Cardiac muscle cell (in vitro differentiated cells and primary cell): ENCODE measurements at regions not wholly inside any gene's neighbourhood (a gene's known extent, or its start where the extent isn't known, plus 50 kb on each side); places are given as distances from the start of the nearest gene placed in this dataset.

ENCODE experiments used
- DNase-seq, 2 donors: peaks; one replicate each; pipeline versions ENCODE4 v3.0.0 to v3.0.0-alpha.2; 2010 to 2017; ENCODE audit warnings: low read depth in 1 of 2, low spot score in 1 of 2
- H3K27ac ChIP-seq: fragments of 200-600 bp; sonication (generic); 2 replicates; pipeline ENCODE4 v1.5.1; 2016
- H3K27me3 ChIP-seq: fragments of 200-600 bp; sonication (generic); 2 replicates; pipeline ENCODE4 v1.6.0; 2016; ENCODE audit warnings: control low read depth
- H3K36me3 ChIP-seq: fragments of 200-600 bp; sonication (generic); 2 replicates; pipeline ENCODE4 v1.5.1; 2016; ENCODE audit warnings: control low read depth
- H3K4me1 ChIP-seq: fragments of 200-600 bp; sonication (generic); 2 replicates; pipeline ENCODE4 v1.8.1; 2017; ENCODE audit warnings: low read depth, mild to moderate bottlenecking, mixed run types
- H3K4me3 ChIP-seq: fragments of 200-600 bp; sonication (generic); 2 replicates; pipeline ENCODE4 v1.5.1; 2016; ENCODE audit warnings: mild to moderate bottlenecking
- H3K9me3 ChIP-seq: fragments of 200-600 bp; sonication (generic); 2 replicates; pipeline ENCODE4 v1.5.1; 2017; ENCODE audit warnings: low read depth, mild to moderate bottlenecking, control low read depth
- TF ChIP-seq, protein P1 (sequence below): IDR thresholded peaks from 2 replicates; pipeline ENCODE4 v1.5.1; 2012; ENCODE audit warnings: low read depth, mild to moderate bottlenecking, low read length

GRCh38 chr1:193404236-193404635 is 217.8 kb upstream of the B3GALT2 start:
- Histone ChIP-seq H3K4me1 (peaks cover 6% of the 10 kb centered on the region), H3K27ac (no peak overlapping the region), H3K27me3 (no peaks in the 10 kb centered on the region), H3K36me3 (no peaks in the 10 kb centered on the region), H3K9me3 (no peaks in the 10 kb centered on the region), H3K4me3 (no peak overlapping the region)
- DNase-seq = no peak
- TF ChIP-seq, protein P1, sequence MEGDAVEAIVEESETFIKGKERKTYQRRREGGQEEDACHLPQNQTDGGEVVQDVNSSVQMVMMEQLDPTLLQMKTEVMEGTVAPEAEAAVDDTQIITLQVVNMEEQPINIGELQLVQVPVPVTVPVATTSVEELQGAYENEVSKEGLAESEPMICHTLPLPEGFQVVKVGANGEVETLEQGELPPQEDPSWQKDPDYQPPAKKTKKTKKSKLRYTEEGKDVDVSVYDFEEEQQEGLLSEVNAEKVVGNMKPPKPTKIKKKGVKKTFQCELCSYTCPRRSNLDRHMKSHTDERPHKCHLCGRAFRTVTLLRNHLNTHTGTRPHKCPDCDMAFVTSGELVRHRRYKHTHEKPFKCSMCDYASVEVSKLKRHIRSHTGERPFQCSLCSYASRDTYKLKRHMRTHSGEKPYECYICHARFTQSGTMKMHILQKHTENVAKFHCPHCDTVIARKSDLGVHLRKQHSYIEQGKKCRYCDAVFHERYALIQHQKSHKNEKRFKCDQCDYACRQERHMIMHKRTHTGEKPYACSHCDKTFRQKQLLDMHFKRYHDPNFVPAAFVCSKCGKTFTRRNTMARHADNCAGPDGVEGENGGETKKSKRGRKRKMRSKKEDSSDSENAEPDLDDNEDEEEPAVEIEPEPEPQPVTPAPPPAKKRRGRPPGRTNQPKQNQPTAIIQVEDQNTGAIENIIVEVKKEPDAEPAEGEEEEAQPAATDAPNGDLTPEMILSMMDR = no peak

- Histone ChIP-seq H3K4me3 (no peak overlapping the region), H3K9me3 (no peaks in the 10 kb centered on the region), H3K36me3 (no peaks in the 10 kb centered on the region), H3K27me3 (no peaks in the 10 kb centered on the region), H3K27ac (no peak overlapping the region), H3K4me1 (no peaks in the 10 kb centered on the region)
- DNase-seq = no peak
- TF ChIP-seq, protein P1 = no peak
Measured at GRCh38 chr1:193402977-193403376, 216.6 kb upstream of the B3GALT2 start.

- no peak for DNase-seq
- H3K4me1 ChIP-seq = no peaks in the 10 kb centered on the region
- no peaks in the 10 kb centered on the region for H3K27me3 ChIP-seq
- TF ChIP-seq, protein P1 = no peak
- no peak overlapping the region for H3K4me3 ChIP-seq
- H3K27ac ChIP-seq = no peak overlapping the region
- no peaks in the 10 kb centered on the region for H3K36me3 ChIP-seq
- no peaks in the 10 kb centered on the region for H3K9me3 ChIP-seq
Measured at GRCh38 chr1:193402037-193402436, 215.6 kb upstream of the B3GALT2 start.

- Histone ChIP-seq H3K9me3 (no peaks in the 10 kb centered on the region), H3K27ac (no peak overlapping the region), H3K27me3 (no peaks in the 10 kb centered on the region), H3K36me3 (no peaks in the 10 kb centered on the region), H3K4me3 (no peak overlapping the region), H3K4me1 (peaks cover 14% of the 10 kb centered on the region)
- TF ChIP-seq, protein P1 = no peak
- DNase-seq = no peak
Measured at GRCh38 chr1:193394336-193394735, 207.9 kb upstream of the B3GALT2 start.

DNA sequence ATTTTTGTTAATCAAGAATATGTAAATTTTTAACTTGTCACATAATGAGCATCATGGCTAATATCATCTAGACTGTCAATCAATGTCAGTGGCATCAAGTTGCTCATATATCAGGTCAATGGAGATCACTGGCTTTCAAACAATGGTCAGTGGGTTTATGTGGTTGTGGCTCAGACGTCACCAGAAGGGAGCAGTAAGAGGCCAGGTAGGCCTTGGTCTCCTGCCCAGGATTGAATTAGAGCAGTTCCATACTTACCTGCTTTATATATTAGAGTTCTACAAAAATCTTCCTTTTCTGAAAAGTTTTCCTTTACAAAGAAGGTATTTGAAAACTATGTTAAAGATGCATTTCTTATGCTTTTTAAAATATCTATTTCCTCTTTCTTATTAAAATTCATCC is 206.3 kb upstream of the B3GALT2 start:
- peak in 1 of 2 donors; percentile 21 for DNase-seq
- Histone ChIP-seq H3K27ac (no peak overlapping the region), H3K9me3 (no peaks in the 10 kb centered on the region), H3K36me3 (no peaks in the 10 kb centered on the region), H3K4me3 (no peak overlapping the region), H3K4me1 (peaks cover 14% of the 10 kb centered on the region), H3K27me3 (no peaks in the 10 kb centered on the region)
- TF ChIP-seq, protein P1 = no peak

DNA sequence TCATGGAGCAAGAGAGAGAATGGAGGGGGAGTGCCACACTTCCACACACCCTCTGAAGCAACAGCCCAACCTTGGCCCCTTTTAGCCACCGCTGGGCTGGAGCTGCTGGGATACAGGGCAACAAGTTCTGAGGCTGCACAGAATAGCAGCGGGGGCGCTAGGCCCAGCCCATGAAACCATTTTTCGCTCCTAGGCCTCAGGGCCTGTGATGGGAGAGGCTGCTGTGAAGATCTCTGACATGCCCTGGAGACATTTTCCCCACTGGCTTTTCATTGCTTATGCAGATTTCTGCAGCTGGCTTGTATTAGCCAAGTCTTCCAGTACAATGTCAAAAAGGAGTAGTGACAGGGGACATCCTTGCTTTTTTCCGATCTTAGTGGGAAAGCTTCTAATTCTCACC is 202.3 kb upstream of the B3GALT2 start:
- H3K4me1 ChIP-seq = peaks cover 14% of the 10 kb centered on the region
- DNase-seq = no peak
- H3K27me3 ChIP-seq = no peaks in the 10 kb centered on the region
- TF ChIP-seq, protein P1 = no peak
- no peak overlapping the region for H3K27ac ChIP-seq
- H3K9me3 ChIP-seq = no peaks in the 10 kb centered on the region
- H3K4me3 ChIP-seq = no peak overlapping the region
- no peaks in the 10 kb centered on the region for H3K36me3 ChIP-seq
